AG09309 (cell line): ENCODE measurements at regions not wholly inside any gene's neighbourhood (a gene's known extent, or its start where the extent isn't known, plus 50 kb on each side); places are given as distances from the start of the nearest gene placed in this dataset.

Experiments used
- DNase-seq: peaks from one replicate; pipeline ENCODE4 v3.0.0-alpha.2; 2010; ENCODE audit warnings: low read depth
- H3K4me3 ChIP-seq: 2 replicates; pipeline ENCODE4 v1.5.1; 2011; ENCODE audit warnings: mild to moderate bottlenecking, low read depth, low read length, moderate library complexity; ENCODE audit not compliant: control insufficient read depth
- TF ChIP-seq, protein P1 (sequence below): IDR thresholded peaks from 2 replicates; pipeline ENCODE4 v1.5.1; 2011; ENCODE audit warnings: mild to moderate bottlenecking, low read depth, low read length, inconsistent platforms; ENCODE audit not compliant: insufficient read depth, control insufficient read depth; ENCODE audit errors: missing control alignments

GRCh38 chr2:142694282-142694681 lies 183.2 kb upstream of the KYNU start:
- no peak for DNase-seq
- TF ChIP-seq, protein P1, sequence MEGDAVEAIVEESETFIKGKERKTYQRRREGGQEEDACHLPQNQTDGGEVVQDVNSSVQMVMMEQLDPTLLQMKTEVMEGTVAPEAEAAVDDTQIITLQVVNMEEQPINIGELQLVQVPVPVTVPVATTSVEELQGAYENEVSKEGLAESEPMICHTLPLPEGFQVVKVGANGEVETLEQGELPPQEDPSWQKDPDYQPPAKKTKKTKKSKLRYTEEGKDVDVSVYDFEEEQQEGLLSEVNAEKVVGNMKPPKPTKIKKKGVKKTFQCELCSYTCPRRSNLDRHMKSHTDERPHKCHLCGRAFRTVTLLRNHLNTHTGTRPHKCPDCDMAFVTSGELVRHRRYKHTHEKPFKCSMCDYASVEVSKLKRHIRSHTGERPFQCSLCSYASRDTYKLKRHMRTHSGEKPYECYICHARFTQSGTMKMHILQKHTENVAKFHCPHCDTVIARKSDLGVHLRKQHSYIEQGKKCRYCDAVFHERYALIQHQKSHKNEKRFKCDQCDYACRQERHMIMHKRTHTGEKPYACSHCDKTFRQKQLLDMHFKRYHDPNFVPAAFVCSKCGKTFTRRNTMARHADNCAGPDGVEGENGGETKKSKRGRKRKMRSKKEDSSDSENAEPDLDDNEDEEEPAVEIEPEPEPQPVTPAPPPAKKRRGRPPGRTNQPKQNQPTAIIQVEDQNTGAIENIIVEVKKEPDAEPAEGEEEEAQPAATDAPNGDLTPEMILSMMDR: no peak
- H3K4me3 ChIP-seq: no peak overlapping the region

DNA sequence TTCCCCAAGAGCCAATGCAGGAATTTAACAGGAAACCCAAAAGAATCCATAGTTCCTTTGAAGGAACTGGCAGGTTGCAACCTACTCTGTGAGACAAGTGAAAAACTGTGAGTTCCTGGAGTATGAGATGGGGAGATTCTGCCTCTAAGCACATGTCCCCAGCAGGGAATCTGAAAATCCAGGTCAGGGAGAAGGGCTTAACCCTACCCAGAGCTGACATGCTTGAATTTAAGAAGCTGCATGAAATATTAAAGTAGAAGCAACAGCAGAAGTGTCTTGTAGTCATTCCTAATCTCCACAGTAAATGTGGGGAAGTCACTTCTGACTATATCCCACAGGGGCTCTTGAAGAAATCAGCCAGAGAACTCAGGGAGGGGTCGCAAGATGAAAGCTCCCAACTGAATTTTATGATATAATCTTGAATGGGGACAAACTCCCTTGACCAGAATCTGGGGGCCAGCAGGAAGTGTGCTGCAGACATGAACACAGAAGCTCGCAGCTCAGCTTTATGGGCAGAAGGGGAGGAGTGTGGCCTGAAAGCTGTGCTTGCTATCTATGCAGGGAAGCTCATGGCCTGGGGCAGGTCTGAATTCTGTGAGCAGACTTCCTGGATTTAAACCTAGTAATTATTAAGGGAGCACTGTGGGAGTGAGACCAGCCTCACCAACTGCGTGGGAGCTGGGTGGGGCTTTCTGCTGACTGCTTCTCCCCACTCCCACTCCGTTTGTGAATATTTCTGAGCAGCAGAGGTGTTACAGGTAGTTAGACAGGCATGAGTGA lies 184.1 kb upstream of the KYNU start:
- TF ChIP-seq, protein P1: no peak
- DNase-seq: no peak
- H3K4me3 ChIP-seq: no peak overlapping the region

DNA sequence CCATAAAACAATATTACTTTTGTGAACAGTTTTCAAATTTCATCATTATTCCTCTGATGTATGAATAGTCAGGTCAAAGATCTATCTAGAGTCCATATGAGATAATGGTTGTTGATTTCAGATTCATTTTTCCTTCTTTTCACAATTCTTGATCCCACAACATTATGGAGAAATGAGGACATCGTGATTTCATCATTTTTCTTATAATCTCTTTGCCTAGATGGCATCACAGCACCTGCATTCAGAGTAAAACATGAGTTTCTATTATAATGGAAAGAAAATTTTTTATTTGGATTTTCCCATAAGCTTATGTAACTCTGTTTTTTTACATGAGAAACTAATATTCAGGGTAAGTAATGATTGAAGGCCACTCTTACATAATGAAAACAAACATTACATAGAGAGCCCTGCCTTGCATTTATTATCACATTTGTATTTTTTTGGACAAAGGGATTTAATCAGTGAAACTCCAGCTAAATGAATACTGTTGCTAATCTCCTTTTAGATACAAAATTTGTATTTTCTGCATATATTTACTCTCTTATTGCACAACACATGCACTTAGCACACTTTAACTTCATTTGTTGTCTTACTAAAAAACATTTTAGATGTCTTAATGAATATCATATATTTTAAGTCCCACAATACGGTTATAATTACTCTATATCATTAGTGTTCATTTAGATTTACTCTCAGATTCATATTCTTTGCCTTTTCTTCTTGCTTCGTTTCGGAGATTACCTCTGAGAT lies 188.4 kb upstream of the KYNU start:
- TF ChIP-seq, protein P1: no peak
- DNase-seq: no peak
- H3K4me3 ChIP-seq: no peak overlapping the region

DNA sequence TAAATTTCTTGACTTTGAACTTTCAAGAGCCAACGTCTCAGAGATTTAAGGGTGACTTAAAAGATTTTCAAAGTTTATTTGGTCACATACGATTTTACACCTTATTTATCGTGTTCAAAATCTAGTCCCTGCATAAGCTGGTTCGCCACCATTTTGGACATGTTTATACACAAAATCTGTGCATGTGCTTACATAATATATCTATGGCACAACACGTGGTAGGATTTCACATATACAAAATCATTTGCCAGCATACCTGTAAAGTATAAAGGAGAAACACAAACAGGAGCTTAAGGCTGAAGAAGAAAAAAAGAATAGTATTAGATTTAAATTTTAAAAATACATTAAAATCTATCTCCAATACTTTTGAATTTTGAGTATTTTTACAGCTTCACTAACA lies 190.0 kb upstream of the KYNU start:
- no peak for DNase-seq
- TF ChIP-seq, protein P1: no peak
- H3K4me3 ChIP-seq: no peak overlapping the region

DNA sequence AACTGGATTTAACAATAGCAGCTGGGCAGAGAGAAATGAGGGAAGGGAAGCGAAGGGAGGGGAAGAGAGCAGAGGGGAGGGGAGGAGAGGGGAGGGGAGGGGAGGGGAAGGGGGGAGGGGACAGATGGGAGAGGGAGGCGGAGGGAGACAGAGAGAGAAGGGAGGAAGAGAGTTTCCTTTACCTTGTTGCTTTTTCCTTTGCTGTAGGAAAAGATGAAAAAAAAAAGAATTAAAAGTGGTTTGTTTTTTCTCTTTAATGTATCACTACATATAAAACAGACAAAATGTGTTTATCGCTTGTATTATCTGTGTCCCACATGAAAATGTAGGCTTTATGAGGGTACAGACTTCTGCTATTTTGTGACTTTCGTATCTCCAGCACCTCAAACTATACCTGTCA lies 190.4 kb upstream of the KYNU start:
- no peak overlapping the region for H3K4me3 ChIP-seq
- no peak for DNase-seq
- TF ChIP-seq, protein P1: no peak

DNA sequence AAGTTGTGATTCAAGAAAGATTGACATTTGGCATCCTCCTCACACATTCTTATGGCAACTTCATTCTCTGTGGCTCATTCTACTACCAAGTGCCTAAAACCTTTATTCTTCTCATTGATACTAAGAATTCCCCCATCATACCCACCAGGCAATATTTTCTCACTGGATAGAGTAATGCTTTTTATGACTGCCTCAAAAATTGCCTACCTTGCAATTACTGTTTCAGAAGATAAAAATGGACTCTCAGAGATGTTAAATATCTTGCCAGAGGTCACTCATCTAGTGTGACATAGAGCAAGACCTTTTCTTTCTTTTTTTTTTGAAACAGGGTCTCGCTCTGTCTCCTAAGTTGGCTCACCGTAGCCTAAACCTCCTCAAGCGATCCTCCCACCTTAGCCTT lies 192.8 kb upstream of the KYNU start:
- TF ChIP-seq, protein P1: no peak
- no peak for DNase-seq
- H3K4me3 ChIP-seq: no peak overlapping the region

GRCh38 chr2:142682528-142682927 lies 194.9 kb upstream of the KYNU start:
- DNase-seq: no peak
- TF ChIP-seq, protein P1: no peak
- H3K4me3 ChIP-seq: no peak overlapping the region
